Activated T-cell treated with anti-CD3 and anti-CD28 coated beads, Interleukin-2, amount 50 U/mL, for 24 hours (primary cell): ENCODE measurements at regions not wholly inside any gene's neighbourhood (a gene's known extent, or its start where the extent isn't known, plus 50 kb on each side); places are given as distances from the start of the nearest gene placed in this dataset.
"Not testable (repeated sequence)": the region's sequence is repeated elsewhere in the genome, so short reads cannot be mapped to it uniquely, and the experiment has no call there.

Source experiments
- DNase-seq: peaks from one replicate; pipeline ENCODE4 v3.0.0-alpha.2; 2020
- H3K27ac Mint-ChIP-seq: 2 replicates; pipeline ENCODE4 v1.8.0; 2020; ENCODE audit warnings: mild to moderate bottlenecking, mixed read lengths
- H3K27me3 Mint-ChIP-seq: 2 replicates; pipeline ENCODE4 v1.8.0; 2020; ENCODE audit warnings: mixed read lengths
- H3K36me3 Mint-ChIP-seq: 2 replicates; pipeline ENCODE4 v1.8.0; 2020; ENCODE audit warnings: low read depth, mixed read lengths
- H3K4me1 Mint-ChIP-seq: 2 replicates; pipeline ENCODE4 v1.8.0; 2020; ENCODE audit warnings: low read depth, mixed read lengths
- H3K4me3 Mint-ChIP-seq: 2 replicates; pipeline ENCODE4 v1.8.0; 2020; ENCODE audit warnings: mild to moderate bottlenecking, moderate library complexity, mixed read lengths
- H3K9me3 Mint-ChIP-seq: 2 replicates; pipeline ENCODE4 v1.8.0; 2020; ENCODE audit warnings: mixed read lengths

- H3K27ac Mint-ChIP-seq: no peak overlapping the region
- peaks cover 9% of the 10 kb centered on the region for H3K9me3 Mint-ChIP-seq
Observed at GRCh38 chr11:81960443-81960842, 773.2 kb downstream of the FAM181B start.

GRCh38 chr11:81959341-81959740 is 774.3 kb downstream of the FAM181B start:
- Mint-ChIP-seq H3K27ac (no peak overlapping the region), H3K36me3 (no peaks in the 10 kb centered on the region), H3K9me3 (peaks cover 9% of the 10 kb centered on the region), H3K27me3 (no peaks in the 10 kb centered on the region), H3K4me3 (no peak overlapping the region), H3K4me1 (peaks cover 23% of the 10 kb centered on the region)
- no peak for DNase-seq

More at GRCh38 chr11:81960443-81960842, 773.2 kb downstream of the FAM181B start:
- Mint-ChIP-seq H3K27me3 (no peaks in the 10 kb centered on the region), H3K4me1 (peaks cover 23% of the 10 kb centered on the region), H3K4me3 (no peak overlapping the region), H3K36me3 (no peaks in the 10 kb centered on the region)
- no peak for DNase-seq

- not testable (repeated sequence) for DNase-seq, H3K36me3 Mint-ChIP-seq, H3K4me3 Mint-ChIP-seq, H3K27me3 Mint-ChIP-seq, H3K4me1 Mint-ChIP-seq, H3K9me3 Mint-ChIP-seq, H3K27ac Mint-ChIP-seq
Observed at GRCh38 chr11:81954301-81954700, 779.4 kb downstream of the FAM181B start.

- Mint-ChIP-seq H3K4me3 (no peak overlapping the region), H3K36me3 (no peaks in the 10 kb centered on the region), H3K27ac (no peak overlapping the region), H3K4me1 (no peaks in the 10 kb centered on the region), H3K27me3 (no peaks in the 10 kb centered on the region), H3K9me3 (no peaks in the 10 kb centered on the region)
- DNase-seq: no peak
Observed at GRCh38 chr11:81946831-81947230, 786.8 kb downstream of the FAM181B start.

GRCh38 chr11:81942646-81943045 is 791.0 kb downstream of the FAM181B start:
- Mint-ChIP-seq H3K4me1 (no peaks in the 10 kb centered on the region), H3K36me3 (no peaks in the 10 kb centered on the region), H3K9me3 (no peaks in the 10 kb centered on the region), H3K27ac (no peak overlapping the region), H3K4me3 (no peak overlapping the region), H3K27me3 (no peaks in the 10 kb centered on the region)
- no peak for DNase-seq

- DNase-seq: no peak
- Mint-ChIP-seq H3K27me3 (no peaks in the 10 kb centered on the region), H3K9me3 (no peaks in the 10 kb centered on the region), H3K4me1 (no peaks in the 10 kb centered on the region), H3K36me3 (no peaks in the 10 kb centered on the region), H3K4me3 (no peak overlapping the region), H3K27ac (no peak overlapping the region)
Observed at GRCh38 chr11:81941998-81942397, 791.7 kb downstream of the FAM181B start.

- no peak overlapping the region for H3K27ac Mint-ChIP-seq
- H3K9me3 Mint-ChIP-seq: no peaks in the 10 kb centered on the region
- no peaks in the 10 kb centered on the region for H3K27me3 Mint-ChIP-seq
- no peak for DNase-seq
- no peaks in the 10 kb centered on the region for H3K4me1 Mint-ChIP-seq
- no peak overlapping the region for H3K4me3 Mint-ChIP-seq
- H3K36me3 Mint-ChIP-seq: no peaks in the 10 kb centered on the region
Observed at GRCh38 chr11:81932303-81932702, 801.4 kb downstream of the FAM181B start.

GRCh38 chr11:81920205-81920604 is 813.5 kb downstream of the FAM181B start:
- Mint-ChIP-seq H3K36me3 (no peaks in the 10 kb centered on the region), H3K4me3 (no peak overlapping the region), H3K27ac (no peak overlapping the region), H3K27me3 (no peaks in the 10 kb centered on the region), H3K9me3 (peaks cover 2% of the 10 kb centered on the region), H3K4me1 (no peaks in the 10 kb centered on the region)
- no peak for DNase-seq

GRCh38 chr11:81916451-81916850 is 817.2 kb downstream of the FAM181B start:
- no peaks in the 10 kb centered on the region for H3K27me3 Mint-ChIP-seq
- H3K4me1 Mint-ChIP-seq: peaks cover 4% of the 10 kb centered on the region
- no peak overlapping the region for H3K4me3 Mint-ChIP-seq
- DNase-seq: no peak
- H3K27ac Mint-ChIP-seq: no peak overlapping the region
- H3K36me3 Mint-ChIP-seq: no peaks in the 10 kb centered on the region
- H3K9me3 Mint-ChIP-seq: peaks cover 2% of the 10 kb centered on the region

GRCh38 chr11:81915045-81915444 is 818.6 kb downstream of the FAM181B start:
- no peak overlapping the region for H3K4me3 Mint-ChIP-seq
- no peak for DNase-seq
- H3K27ac Mint-ChIP-seq: no peak overlapping the region
- H3K27me3 Mint-ChIP-seq: no peaks in the 10 kb centered on the region
- peaks cover 4% of the 10 kb centered on the region for H3K4me1 Mint-ChIP-seq
- peaks cover 2% of the 10 kb centered on the region for H3K9me3 Mint-ChIP-seq
- no peaks in the 10 kb centered on the region for H3K36me3 Mint-ChIP-seq

GRCh38 chr11:81913793-81914192 is 819.9 kb downstream of the FAM181B start:
- H3K4me3 Mint-ChIP-seq: no peak overlapping the region
- H3K27ac Mint-ChIP-seq: no peak overlapping the region
- H3K4me1 Mint-ChIP-seq: peaks cover 4% of the 10 kb centered on the region
- no peak for DNase-seq
- no peaks in the 10 kb centered on the region for H3K27me3 Mint-ChIP-seq
- H3K9me3 Mint-ChIP-seq: peaks cover 2% of the 10 kb centered on the region
- no peaks in the 10 kb centered on the region for H3K36me3 Mint-ChIP-seq

- H3K27me3 Mint-ChIP-seq: no peaks in the 10 kb centered on the region
- no peak overlapping the region for H3K4me3 Mint-ChIP-seq
- no peak overlapping the region for H3K27ac Mint-ChIP-seq
- DNase-seq: no peak
- H3K9me3 Mint-ChIP-seq: peaks cover 5% of the 10 kb centered on the region
- no peaks in the 10 kb centered on the region for H3K4me1 Mint-ChIP-seq
- no peaks in the 10 kb centered on the region for H3K36me3 Mint-ChIP-seq
Observed at GRCh38 chr11:81907996-81908395, 825.7 kb downstream of the FAM181B start.

- no peak overlapping the region for H3K27ac Mint-ChIP-seq
- H3K36me3 Mint-ChIP-seq: no peaks in the 10 kb centered on the region
- no peaks in the 10 kb centered on the region for H3K4me1 Mint-ChIP-seq
- H3K4me3 Mint-ChIP-seq: no peak overlapping the region
- no peaks in the 10 kb centered on the region for H3K27me3 Mint-ChIP-seq
- DNase-seq: no peak
- no peaks in the 10 kb centered on the region for H3K9me3 Mint-ChIP-seq
Observed at GRCh38 chr11:81899156-81899555, 834.5 kb downstream of the FAM181B start.

- Mint-ChIP-seq H3K27me3 (no peaks in the 10 kb centered on the region), H3K4me1 (no peaks in the 10 kb centered on the region), H3K4me3 (no peak overlapping the region), H3K36me3 (no peaks in the 10 kb centered on the region), H3K27ac (no peak overlapping the region), H3K9me3 (no peaks in the 10 kb centered on the region)
- no peak for DNase-seq
Observed at GRCh38 chr11:81897639-81898038, 836.0 kb downstream of the FAM181B start.

GRCh38 chr11:81895258-81895657 is 838.4 kb downstream of the FAM181B start:
- H3K27ac Mint-ChIP-seq: no peak overlapping the region
- H3K4me1 Mint-ChIP-seq: no peaks in the 10 kb centered on the region
- DNase-seq: no peak
- H3K9me3 Mint-ChIP-seq: no peaks in the 10 kb centered on the region
- H3K4me3 Mint-ChIP-seq: no peak overlapping the region
- H3K36me3 Mint-ChIP-seq: no peaks in the 10 kb centered on the region
- no peaks in the 10 kb centered on the region for H3K27me3 Mint-ChIP-seq
